ENCODE measurements at regions not wholly inside any gene's neighbourhood (a gene's known extent, or its start where the extent isn't known, plus 50 kb on each side); places are given as distances from the start of the nearest gene placed in this dataset.

GRCh38 chr11:112884012-112884767, 77.0 kb upstream of the NCAM1 start:
- Mint-ChIP-seq H3K4me1 (peaks cover 0 to 42% of the 10 kb centered on the region in 2 donors), H3K9me3 (no peaks in the 10 kb centered on the region), H3K36me3 (peaks cover 0 to 8% (median 0%) of the 10 kb centered on the region in 3 donors), H3K27me3 (ENCODE audit: low read depth in 3 of 3) (peaks cover 0 to 7% (median 2%) of the 10 kb centered on the region in 3 donors), H3K27ac (no peak overlapping the region), H3K4me3 (no peak overlapping the region)
- peak in 1 of 3 donors; percentile 13 for DNase-seq

DNA sequence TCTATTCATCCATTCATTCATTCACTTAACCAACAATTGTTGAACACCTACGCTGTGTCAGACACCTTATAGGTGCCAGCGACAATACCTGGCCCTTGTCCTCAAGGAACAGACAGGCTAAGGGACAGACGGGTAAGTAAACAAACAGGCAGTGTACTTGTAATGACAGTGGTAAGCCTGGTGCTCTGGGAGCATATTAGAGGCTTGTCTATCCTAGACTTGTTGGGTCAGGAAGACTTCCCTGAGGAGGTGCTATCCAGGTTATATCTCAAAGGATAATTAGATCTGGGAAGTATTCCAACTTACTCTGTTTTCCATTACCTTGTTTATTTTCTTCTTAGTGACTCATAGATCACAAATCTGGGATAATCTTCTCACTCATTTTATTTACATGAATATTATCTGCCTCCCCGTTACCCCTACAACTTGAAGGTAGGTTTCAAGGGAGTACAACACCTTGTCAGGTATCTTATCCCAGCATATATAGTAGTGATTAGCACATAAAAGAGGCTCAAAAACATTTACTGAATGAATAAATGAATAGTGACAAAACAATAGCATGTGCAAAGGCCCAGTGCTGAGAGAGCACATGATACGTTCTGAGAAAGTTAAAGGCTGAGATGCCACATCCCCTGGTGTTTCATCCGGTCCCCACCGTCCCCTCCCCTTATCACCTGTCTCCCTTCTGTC, 75.3 kb upstream of the NCAM1 start:
- peaks cover 0 to 25% of the 10 kb centered on the region in 2 donors for H3K4me1 Mint-ChIP-seq
- H3K36me3 Mint-ChIP-seq: peaks cover 0 to 8% (median 0%) of the 10 kb centered on the region in 3 donors
- no peak for DNase-seq

GRCh38 chr11:112886434-112887370, 74.5 kb upstream of the NCAM1 start:
- peaks cover 0 to 8% (median 1%) of the 10 kb centered on the region in 3 donors for H3K36me3 Mint-ChIP-seq
- H3K27me3 Mint-ChIP-seq (ENCODE audit: low read depth in 3 of 3): peaks cover 2 to 4% (median 2%) of the 10 kb centered on the region in 3 donors
- DNase-seq: peak; percentile 59 to 62 (median 60)
- peak overlapping the region; percentile 6 to 59 (median 46) for H3K4me3 Mint-ChIP-seq
- no peaks in the 10 kb centered on the region for H3K9me3 Mint-ChIP-seq
- peak overlapping the region; percentile 38 to 96 (median 66) for H3K27ac Mint-ChIP-seq
- peaks cover 0 to 17% of the 10 kb centered on the region in 2 donors for H3K4me1 Mint-ChIP-seq

More for the DNA sequence above, 75.3 kb upstream of the NCAM1 start:
- H3K9me3 Mint-ChIP-seq: no peaks in the 10 kb centered on the region
- peak overlapping the region in 3 of 5 donors; percentile 5 to 21 (median 15) for H3K4me3 Mint-ChIP-seq
- H3K27ac Mint-ChIP-seq: peak overlapping the region in 5 of 6 donors; percentile 54 to 96 (median 77)
- peaks cover 0 to 5% (median 4%) of the 10 kb centered on the region in 3 donors for H3K27me3 Mint-ChIP-seq (ENCODE audit: low read depth in 3 of 3)

DNA sequence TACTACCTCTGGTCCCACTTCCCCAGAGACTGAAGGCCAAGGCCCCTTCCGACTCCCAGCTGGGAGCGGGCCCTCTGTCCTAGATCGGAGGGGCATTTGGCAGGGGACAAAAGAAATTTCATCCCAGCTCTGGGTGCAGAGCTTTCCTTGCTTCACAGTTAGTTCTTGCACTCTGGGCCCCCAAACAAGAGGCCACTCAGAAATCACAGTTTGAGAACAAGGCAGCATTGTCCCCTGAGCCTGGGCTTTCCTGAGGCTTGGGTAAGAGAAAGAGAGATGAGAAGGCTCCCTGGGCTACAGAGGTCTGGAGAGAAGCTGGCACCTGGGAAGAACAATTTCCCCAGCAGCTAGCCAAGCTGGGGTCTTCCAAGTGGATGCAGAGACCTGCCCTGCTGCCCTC, 71.8 kb upstream of the NCAM1 start:
- H3K4me1 Mint-ChIP-seq: peaks cover 7 to 16% of the 10 kb centered on the region in 2 donors
- peaks cover 0 to 13% (median 12%) of the 10 kb centered on the region in 3 donors for H3K36me3 Mint-ChIP-seq
- no peak for DNase-seq

DNA sequence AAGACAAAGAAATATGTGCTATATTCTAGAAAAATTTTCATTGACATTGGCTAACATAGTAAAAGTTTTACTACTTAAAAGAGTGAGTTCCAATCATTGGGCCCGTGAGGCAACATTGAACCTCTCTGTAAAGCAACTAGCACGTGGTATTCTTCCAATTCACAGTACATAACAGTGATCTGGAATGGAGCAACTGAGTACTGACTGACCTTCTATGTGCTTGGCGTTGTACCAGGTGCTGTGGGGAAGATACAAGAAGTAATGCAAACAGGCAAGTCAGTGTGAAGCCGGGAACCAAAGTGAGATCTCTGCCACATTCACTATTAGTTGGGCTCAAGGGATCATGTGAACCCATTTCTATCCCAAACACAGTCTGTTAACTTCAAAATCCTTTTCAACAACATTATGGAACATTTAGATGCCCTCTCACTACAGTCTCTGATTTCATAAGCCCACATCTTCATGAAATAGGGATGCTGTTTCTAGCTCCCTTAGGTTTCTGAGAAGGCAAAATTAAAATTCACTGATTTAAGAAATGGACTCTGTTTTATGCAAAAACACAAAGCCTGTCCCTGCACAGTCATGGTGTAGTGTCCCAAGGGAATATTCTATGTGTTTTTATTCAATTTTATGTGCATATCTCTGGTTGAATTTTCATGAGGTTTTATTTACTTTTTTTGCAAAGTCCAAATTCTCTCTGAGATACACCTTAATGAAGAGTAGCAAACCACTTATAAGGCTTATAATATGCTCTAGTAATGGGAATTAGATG, 61.8 kb upstream of the NCAM1 start:
- Mint-ChIP-seq H3K4me3 (no peak overlapping the region), H3K27ac (no peak overlapping the region), H3K9me3 (no peaks in the 10 kb centered on the region), H3K36me3 (no peaks in the 10 kb centered on the region), H3K4me1 (peaks cover 0 to 12% of the 10 kb centered on the region in 2 donors), H3K27me3 (ENCODE audit: low read depth in 3 of 3) (peaks cover 0 to 4% (median 0%) of the 10 kb centered on the region in 3 donors)
- DNase-seq: no peak

More for the DNA sequence above, 71.8 kb upstream of the NCAM1 start:
- Mint-ChIP-seq H3K9me3 (no peaks in the 10 kb centered on the region), H3K27me3 (ENCODE audit: low read depth in 3 of 3) (peaks cover 4 to 7% (median 6%) of the 10 kb centered on the region in 3 donors), H3K4me3 (no peak overlapping the region), H3K27ac (no peak overlapping the region)

- Mint-ChIP-seq H3K4me3 (no peak overlapping the region), H3K9me3 (no peaks in the 10 kb centered on the region), H3K27ac (no peak overlapping the region), H3K27me3 (ENCODE audit: low read depth in 3 of 3) (peaks cover 0 to 3% (median 1%) of the 10 kb centered on the region in 3 donors), H3K4me1 (no peaks in the 10 kb centered on the region), H3K36me3 (no peaks in the 10 kb centered on the region)
- DNase-seq: no peak
Measured at GRCh38 chr11:112901924-112902323, 59.3 kb upstream of the NCAM1 start.

GRCh38 chr11:112902361-112903011, 58.7 kb upstream of the NCAM1 start:
- H3K36me3 Mint-ChIP-seq: no peaks in the 10 kb centered on the region
- H3K4me3 Mint-ChIP-seq: no peak overlapping the region
- no peak overlapping the region for H3K27ac Mint-ChIP-seq
- DNase-seq: no peak
- no peaks in the 10 kb centered on the region for H3K9me3 Mint-ChIP-seq
- peaks cover under 1 to 3% (median 2%) of the 10 kb centered on the region in 3 donors for H3K27me3 Mint-ChIP-seq (ENCODE audit: low read depth in 3 of 3)
- no peaks in the 10 kb centered on the region for H3K4me1 Mint-ChIP-seq

DNA sequence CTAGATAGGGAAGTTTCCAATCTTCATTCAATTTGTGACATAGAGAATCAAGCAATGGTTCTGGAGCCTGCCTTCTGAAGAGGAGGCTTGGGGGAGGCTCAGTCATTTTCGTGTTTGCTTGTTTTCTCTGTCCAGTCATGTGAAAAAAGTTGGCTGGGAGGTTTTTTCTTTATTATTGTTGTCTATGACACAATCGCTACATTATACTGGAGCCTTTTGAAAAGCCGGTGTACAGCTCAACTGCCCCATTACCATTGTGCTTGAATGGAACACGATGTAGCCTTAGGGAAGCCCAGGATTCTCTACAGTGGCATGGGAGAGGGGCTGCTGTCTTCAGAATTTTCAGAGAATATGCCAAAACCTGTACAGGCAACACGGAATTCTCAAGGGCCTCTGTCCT, 57.9 kb upstream of the NCAM1 start:
- H3K9me3 Mint-ChIP-seq: no peaks in the 10 kb centered on the region
- H3K27ac Mint-ChIP-seq: no peak overlapping the region
- no peak overlapping the region for H3K4me3 Mint-ChIP-seq
- peaks cover 2 to 6% (median 3%) of the 10 kb centered on the region in 3 donors for H3K27me3 Mint-ChIP-seq (ENCODE audit: low read depth in 3 of 3)
- H3K4me1 Mint-ChIP-seq: no peaks in the 10 kb centered on the region
- no peak for DNase-seq
- H3K36me3 Mint-ChIP-seq: no peaks in the 10 kb centered on the region

DNA sequence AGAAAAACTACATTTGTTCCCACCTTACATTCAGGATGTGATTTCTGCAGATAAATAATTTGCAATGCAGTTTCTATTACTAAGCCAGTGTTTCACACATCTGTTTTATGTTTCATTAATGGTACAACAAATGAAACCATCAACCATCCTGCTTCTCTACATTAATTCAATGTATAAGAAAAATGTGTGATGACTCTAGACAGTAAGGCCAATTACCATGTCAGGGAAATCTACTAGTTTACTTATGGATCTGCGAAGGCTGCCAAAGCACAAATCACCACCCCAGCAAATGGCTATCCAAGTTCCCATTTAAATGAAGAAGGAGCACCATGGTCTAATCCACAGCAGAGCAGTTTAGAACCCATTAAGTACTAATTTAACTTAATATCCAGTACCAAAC, 50.1 kb upstream of the NCAM1 start:
- Mint-ChIP-seq H3K4me1 (peaks cover 0 to 2% of the 10 kb centered on the region in 2 donors), H3K27ac (no peak overlapping the region), H3K36me3 (peaks cover 3 to 8% (median 4%) of the 10 kb centered on the region in 3 donors), H3K27me3 (ENCODE audit: low read depth in 3 of 3) (peaks cover 2 to 6% (median 5%) of the 10 kb centered on the region in 3 donors), H3K4me3 (no peak overlapping the region), H3K9me3 (no peaks in the 10 kb centered on the region)
- no peak for DNase-seq
